Astrocyte of the cerebellum (primary cell): ENCODE measurements at regions not wholly inside any gene's neighbourhood (a gene's known extent, or its start where the extent isn't known, plus 50 kb on each side); places are given as distances from the start of the nearest gene placed in this dataset.

Experiments used
- DNase-seq: peaks from one replicate; pipeline ENCODE4 v3.0.0-alpha.2; 2011; ENCODE audit warnings: low read depth
- H3K4me3 ChIP-seq: 2 replicates; pipeline ENCODE4 v1.5.1; 2011; ENCODE audit warnings: mild to moderate bottlenecking, low read depth, low read length, moderate library complexity
- CTCF ChIP-seq: IDR thresholded peaks from 2 replicates; pipeline ENCODE4 v1.5.1; 2012; ENCODE audit warnings: low read length, low read depth, moderate library complexity, mild to moderate bottlenecking; ENCODE audit errors: missing control alignments
- in situ Hi-C: cut with HindIII; loops from 2 replicates; pipeline ENCODE4 v1.10.0; 2017; ENCODE audit warnings: low sequenced_read_pairs

- in situ Hi-C loops, result no loop called here
- TF ChIP-seq CTCF, result no peak
- no peak for DNase-seq
- no peak overlapping the region for H3K4me3 ChIP-seq
Measured at GRCh38 chr18:51897884-51898283, 442.1 kb upstream of the DCC start.

GRCh38 chr18:51907687-51908597 is 432.1 kb upstream of the DCC start:
- no peak for DNase-seq
- no peak for TF ChIP-seq CTCF
- H3K4me3 ChIP-seq, result no peak overlapping the region
- in situ Hi-C loops, result no loop called here

- TF ChIP-seq CTCF, result no peak
- in situ Hi-C loops, result no loop called here
- no peak overlapping the region for H3K4me3 ChIP-seq
- no peak for DNase-seq
Measured at GRCh38 chr18:51908598-51908944, 431.4 kb upstream of the DCC start.

GRCh38 chr18:51911584-51911983 is 428.4 kb upstream of the DCC start:
- DNase-seq, result no peak
- in situ Hi-C loops, result no loop called here
- no peak for TF ChIP-seq CTCF
- no peak overlapping the region for H3K4me3 ChIP-seq

GRCh38 chr18:51912381-51912780 is 427.6 kb upstream of the DCC start:
- H3K4me3 ChIP-seq, result no peak overlapping the region
- DNase-seq, result no peak
- TF ChIP-seq CTCF, result no peak
- in situ Hi-C loops, result no loop called here

GRCh38 chr18:51915176-51915575 is 424.8 kb upstream of the DCC start:
- no peak for DNase-seq
- in situ Hi-C loops, result no loop called here
- no peak for TF ChIP-seq CTCF
- no peak overlapping the region for H3K4me3 ChIP-seq
